ENCODE measurements at regions not wholly inside any gene's neighbourhood (a gene's known extent, or its start where the extent isn't known, plus 50 kb on each side); places are given as distances from the start of the nearest gene placed in this dataset.

GRCh38 chr12:118575730-118576129 is 199.4 kb downstream of the SUDS3 start:
- ChIA-PET CTCF (ENCODE audit: low intra/inter-chr PET ratio, low total read pairs) (no interaction called here), POLR2A (no interaction called here)
- in situ Hi-C loops (cut with HindIII; ENCODE audit: extremely low pct_ligation_motif_present, low pct_unique_long_range_greater_than_20kb) (no loop called here), intact Hi-C loops (cut with micrococcal nuclease; ENCODE audit: unreplicated experiment) (no loop called here)
- no peaks in the 10 kb centered on the region for H3K27me3 ChIP-seq (ENCODE audit: control insufficient read depth in 1 of 2, insufficient read depth in 2 of 2, low read length in 2 of 2)
- H3K79me2 ChIP-seq (ENCODE audit: insufficient read depth, low read length) = no peaks in the 10 kb centered on the region
- no peaks in the 10 kb centered on the region for H3K36me3 ChIP-seq (replicated peaks in 1 of 2; ENCODE audit: control insufficient read depth in 1 of 2, insufficient read depth in 2 of 2, low read length in 2 of 2)
- DNase-seq (ENCODE audit: low spot score) = no peak
- H3K4me1 ChIP-seq (ENCODE audit: insufficient read depth, low read length) = no peaks in the 10 kb centered on the region
- H3K9me3 ChIP-seq (ENCODE audit: low read length) = 0 out of 2 replicates have a peak, but pooled peaks cover 5% of the 10 kb centered on the region
- H3K4me3 ChIP-seq (replicated peaks in 1 of 3; ENCODE audit: insufficient read depth in 1 of 3, low read depth in 2 of 3, low read length in 3 of 3) = no peak overlapping the region
- peak; percentile 74 for FAIRE-seq
- TF ChIP-seq TBP (CRISPR knock-in tag; IDR thresholded peaks at IDR 0.05) (no peak), STAT6 (CRISPR knock-in tag; IDR thresholded peaks at IDR 0.05; ENCODE audit: borderline replicate concordance) (no peak), NFE2L1 (CRISPR knock-in tag; IDR thresholded peaks at IDR 0.05; ENCODE audit: borderline replicate concordance) (no peak), ZNF850 (CRISPR knock-in tag; conservative IDR thresholded peaks at IDR 0.05) (no peak), MXD4 (CRISPR knock-in tag; IDR thresholded peaks at IDR 0.05) (no peak), ZNF354B (CRISPR knock-in tag; IDR thresholded peaks at IDR 0.05) (no peak), FIP1L1 (IDR thresholded peaks at IDR 0.05; ENCODE audit: borderline replicate concordance, insufficient read depth, low read depth, low read length) (no peak), SNAI1 (CRISPR knock-in tag; IDR thresholded peaks at IDR 0.05; ENCODE audit: borderline replicate concordance) (no peak)
- TF ChIP-seq, protein P1, sequence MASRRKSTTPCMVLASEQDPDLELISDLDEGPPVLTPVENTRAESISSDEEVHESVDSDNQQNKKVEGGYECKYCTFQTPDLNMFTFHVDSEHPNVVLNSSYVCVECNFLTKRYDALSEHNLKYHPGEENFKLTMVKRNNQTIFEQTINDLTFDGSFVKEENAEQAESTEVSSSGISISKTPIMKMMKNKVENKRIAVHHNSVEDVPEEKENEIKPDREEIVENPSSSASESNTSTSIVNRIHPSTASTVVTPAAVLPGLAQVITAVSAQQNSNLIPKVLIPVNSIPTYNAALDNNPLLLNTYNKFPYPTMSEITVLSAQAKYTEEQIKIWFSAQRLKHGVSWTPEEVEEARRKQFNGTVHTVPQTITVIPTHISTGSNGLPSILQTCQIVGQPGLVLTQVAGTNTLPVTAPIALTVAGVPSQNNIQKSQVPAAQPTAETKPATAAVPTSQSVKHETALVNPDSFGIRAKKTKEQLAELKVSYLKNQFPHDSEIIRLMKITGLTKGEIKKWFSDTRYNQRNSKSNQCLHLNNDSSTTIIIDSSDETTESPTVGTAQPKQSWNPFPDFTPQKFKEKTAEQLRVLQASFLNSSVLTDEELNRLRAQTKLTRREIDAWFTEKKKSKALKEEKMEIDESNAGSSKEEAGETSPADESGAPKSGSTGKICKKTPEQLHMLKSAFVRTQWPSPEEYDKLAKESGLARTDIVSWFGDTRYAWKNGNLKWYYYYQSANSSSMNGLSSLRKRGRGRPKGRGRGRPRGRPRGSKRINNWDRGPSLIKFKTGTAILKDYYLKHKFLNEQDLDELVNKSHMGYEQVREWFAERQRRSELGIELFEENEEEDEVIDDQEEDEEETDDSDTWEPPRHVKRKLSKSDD (CRISPR knock-in tag; IDR thresholded peaks at IDR 0.05; ENCODE audit: low read depth) = no peak
- no TSS peak for BruUV-seq (replicated peaks)
- no peaks in the 10 kb centered on the region for H4K20me1 ChIP-seq (ENCODE audit: insufficient read depth, low read length)
- H2AFZ ChIP-seq (ENCODE audit: low read length) = no peak overlapping the region
- no peak overlapping the region for H3K27ac ChIP-seq (ENCODE audit: extremely low read length, insufficient read depth, low read length)
- WGBS (ENCODE audit: low lambda C conversion rate) = 20% methylated on average over 2 of the region's 2 CpGs
- H3K9ac ChIP-seq (ENCODE audit: insufficient read depth, low read depth, low read length) = no peak overlapping the region
- ATAC-seq = no peak
- no peak overlapping the region for H3K4me2 ChIP-seq (ENCODE audit: low read depth, low read length)
